LNCaP clone FGC (cell line): ENCODE measurements at regions not wholly inside any gene's neighbourhood (a gene's known extent, or its start where the extent isn't known, plus 50 kb on each side); places are given as distances from the start of the nearest gene placed in this dataset.

Experiments used
- DNase-seq: peaks from one replicate; pipeline ENCODE4 v3.0.0-alpha.2; 2011; ENCODE audit warnings: low read depth
- H3K4me3 ChIP-seq: 2 replicates; pipeline ENCODE4 v1.5.1; 2011; ENCODE audit warnings: mild to moderate bottlenecking, low read depth, low read length, control low read depth
- TF ChIP-seq, protein P1 (sequence below): IDR thresholded peaks from 2 replicates; pipeline ENCODE4 v1.5.1; 2012; ENCODE audit warnings: mild to moderate bottlenecking; ENCODE audit not compliant: control insufficient read depth, insufficient read depth; ENCODE audit errors: extremely low read depth

DNA sequence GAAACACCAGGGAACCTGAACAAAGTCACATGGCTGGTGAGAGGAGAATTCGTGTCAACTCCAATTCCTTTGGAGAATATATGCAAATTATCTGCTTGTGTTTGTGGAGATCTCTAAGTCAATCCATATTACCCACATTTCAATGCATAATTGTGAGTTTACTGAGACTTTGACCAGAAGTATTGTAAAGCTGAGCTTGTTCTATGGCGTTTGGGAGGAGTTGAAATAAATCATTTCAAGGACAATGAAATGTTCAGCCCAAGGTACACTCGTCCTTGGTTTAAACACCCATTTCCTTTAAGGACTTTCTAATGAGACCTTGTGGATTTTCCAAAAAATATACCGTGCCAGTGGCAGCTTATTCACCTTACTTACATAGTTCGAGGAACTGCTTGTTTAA is 186.6 kb upstream of the HDAC9 start:
- no peak overlapping the region for H3K4me3 ChIP-seq
- DNase-seq, result no peak
- TF ChIP-seq, protein P1, sequence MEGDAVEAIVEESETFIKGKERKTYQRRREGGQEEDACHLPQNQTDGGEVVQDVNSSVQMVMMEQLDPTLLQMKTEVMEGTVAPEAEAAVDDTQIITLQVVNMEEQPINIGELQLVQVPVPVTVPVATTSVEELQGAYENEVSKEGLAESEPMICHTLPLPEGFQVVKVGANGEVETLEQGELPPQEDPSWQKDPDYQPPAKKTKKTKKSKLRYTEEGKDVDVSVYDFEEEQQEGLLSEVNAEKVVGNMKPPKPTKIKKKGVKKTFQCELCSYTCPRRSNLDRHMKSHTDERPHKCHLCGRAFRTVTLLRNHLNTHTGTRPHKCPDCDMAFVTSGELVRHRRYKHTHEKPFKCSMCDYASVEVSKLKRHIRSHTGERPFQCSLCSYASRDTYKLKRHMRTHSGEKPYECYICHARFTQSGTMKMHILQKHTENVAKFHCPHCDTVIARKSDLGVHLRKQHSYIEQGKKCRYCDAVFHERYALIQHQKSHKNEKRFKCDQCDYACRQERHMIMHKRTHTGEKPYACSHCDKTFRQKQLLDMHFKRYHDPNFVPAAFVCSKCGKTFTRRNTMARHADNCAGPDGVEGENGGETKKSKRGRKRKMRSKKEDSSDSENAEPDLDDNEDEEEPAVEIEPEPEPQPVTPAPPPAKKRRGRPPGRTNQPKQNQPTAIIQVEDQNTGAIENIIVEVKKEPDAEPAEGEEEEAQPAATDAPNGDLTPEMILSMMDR, result no peak

DNA sequence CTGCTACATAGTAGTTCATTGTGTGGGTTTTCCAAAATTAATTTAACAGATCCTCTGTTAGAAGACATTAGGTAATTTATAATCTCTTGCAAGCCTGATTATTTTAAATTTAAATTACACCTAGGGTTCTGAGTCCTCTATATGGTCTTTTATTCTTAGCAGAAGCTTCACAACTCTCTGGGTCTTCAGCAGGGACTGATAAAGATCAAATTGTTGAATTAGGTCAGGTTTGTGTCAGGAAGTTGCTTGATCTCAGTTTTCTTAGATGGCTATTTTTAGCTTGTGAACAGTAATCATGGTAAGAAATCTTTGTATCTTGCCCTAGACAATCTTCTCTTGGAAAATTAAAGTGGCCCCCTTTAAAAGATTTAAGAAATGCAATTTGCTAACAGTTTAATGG is 183.1 kb upstream of the HDAC9 start:
- TF ChIP-seq, protein P1, result no peak
- H3K4me3 ChIP-seq, result no peak overlapping the region
- DNase-seq, result no peak

DNA sequence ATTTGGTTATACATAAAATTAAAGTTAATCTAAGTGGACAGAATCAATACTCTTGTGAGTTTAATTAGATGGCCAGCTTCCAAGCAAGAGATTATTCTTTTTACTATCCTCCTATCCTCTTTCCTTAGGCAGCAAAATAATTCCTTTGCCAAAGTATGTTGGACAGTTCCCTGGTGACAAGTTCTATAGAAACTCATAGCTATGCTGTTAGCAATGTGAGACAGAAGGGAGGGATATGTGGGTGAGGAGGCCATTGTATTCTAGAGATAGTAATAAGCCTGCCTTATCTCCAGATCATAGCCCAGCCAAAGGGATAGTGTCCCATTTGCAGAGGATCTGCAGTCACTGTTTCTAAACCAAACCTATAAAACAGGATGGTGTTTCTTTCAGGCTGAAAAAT is 181.6 kb upstream of the HDAC9 start:
- TF ChIP-seq, protein P1, result no peak
- no peak for DNase-seq
- no peak overlapping the region for H3K4me3 ChIP-seq

DNA sequence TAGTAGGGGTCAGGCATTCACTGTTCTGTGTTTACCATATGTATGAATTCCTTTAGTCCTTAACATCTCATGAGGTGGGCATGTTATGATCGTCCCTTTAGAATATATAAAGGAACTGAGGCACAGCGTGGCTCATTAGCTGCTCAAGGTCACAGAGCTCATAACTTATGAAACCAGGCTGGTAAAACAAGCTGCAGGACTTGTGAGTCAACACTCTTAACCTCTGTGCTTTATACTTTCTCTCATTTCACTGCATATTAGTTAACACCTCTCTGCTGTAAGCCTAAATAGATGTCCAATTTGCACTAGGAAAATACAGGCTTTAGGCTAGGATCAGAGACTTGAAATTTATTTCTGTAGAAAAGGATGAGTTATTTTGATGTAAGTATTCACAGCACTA is 180.3 kb upstream of the HDAC9 start:
- TF ChIP-seq, protein P1, result no peak
- DNase-seq, result no peak
- no peak overlapping the region for H3K4me3 ChIP-seq

DNA sequence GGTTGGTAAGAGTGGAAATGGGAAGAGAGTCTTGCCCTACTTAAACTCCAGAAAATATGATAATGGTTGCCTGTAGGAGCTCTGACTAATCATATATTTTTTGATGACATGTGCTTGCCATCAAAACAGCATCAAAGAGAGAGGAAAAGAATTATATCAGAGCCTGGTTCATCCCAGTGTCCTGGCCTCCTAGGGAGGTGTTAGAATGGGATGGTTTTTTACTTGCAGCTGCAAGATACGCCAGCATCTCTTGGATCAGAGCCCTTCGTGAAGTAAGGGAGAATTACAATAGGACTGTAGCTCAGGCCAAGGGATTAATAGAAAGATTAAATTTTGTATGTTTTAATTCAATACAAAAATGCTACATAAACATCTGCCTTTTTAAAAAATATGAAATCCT is 177.6 kb upstream of the HDAC9 start:
- no peak overlapping the region for H3K4me3 ChIP-seq
- no peak for DNase-seq
- TF ChIP-seq, protein P1, result no peak

DNA sequence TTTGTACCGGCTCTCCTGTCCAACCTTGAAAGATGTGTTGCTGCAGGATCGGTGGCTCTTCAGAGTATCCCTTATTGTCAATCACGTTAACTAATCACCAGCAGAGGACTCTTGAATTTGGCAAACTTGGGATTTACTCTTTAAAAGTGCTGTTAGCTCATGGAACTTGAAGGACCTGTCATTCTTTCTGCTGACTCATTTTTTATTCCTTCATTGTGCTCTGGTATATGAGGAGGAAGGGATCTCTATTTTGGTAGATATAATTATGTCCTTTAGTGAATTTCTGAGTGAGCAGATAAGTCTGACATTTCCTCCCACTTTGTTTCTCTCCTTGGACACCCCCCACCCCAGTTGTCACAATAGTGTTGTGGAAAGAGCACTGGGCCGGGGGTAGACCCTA is 175.1 kb upstream of the HDAC9 start:
- H3K4me3 ChIP-seq, result no peak overlapping the region
- DNase-seq, result no peak
- TF ChIP-seq, protein P1, result no peak

DNA sequence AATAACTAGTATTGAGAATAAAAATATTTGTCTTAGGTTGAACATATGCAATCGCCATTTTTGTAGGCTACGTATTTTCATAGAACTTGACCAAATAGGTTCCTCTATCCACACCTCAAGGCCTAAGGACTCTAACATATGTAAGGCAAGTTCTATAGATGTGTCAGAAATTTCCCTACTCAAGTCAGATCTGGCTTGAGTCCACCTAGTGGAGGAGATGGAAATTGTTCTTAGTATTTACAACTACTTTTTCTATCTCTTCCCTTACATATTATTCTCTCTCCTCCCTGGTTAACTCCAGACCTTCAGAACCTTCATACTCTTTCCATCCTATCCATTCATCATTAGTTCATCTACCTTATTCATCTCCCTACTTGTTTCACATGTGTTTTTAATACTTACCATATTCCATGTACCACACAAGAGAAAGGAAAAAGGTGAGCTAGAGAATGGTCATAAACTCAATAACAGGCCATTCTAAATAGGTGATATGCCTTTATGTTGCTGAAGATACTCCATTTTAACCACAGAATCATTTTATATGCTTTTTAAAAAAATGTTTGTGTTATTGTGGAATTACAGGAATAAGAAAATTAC is 174.5 kb upstream of the HDAC9 start:
- TF ChIP-seq, protein P1, result peak; percentile 57
- no peak overlapping the region for H3K4me3 ChIP-seq
- DNase-seq, result peak; percentile 38
